Activated naive CD4-positive, alpha-beta T cell treated with anti-CD3 and anti-CD28 coated beads, Interleukin-2, amount 10 ng/mL, durations not matched to agents 7 days and 5 days (primary cell): ENCODE measurements at regions not wholly inside any gene's neighbourhood (a gene's known extent, or its start where the extent isn't known, plus 50 kb on each side); places are given as distances from the start of the nearest gene placed in this dataset.

ENCODE experiments used
- CTCF ChIA-PET: fragments of 350-600 bp; sonication (Branson Sonifier 250); formaldehyde crosslinking; loops from one replicate; lab custom pipeline; 2021; ENCODE audit warnings: antibody characterized with exemption; lab: Charles Lee
- DNase-seq: peaks from one replicate; pipeline ENCODE4 v3.0.0-alpha.2; 2020
- H3K27ac Mint-ChIP-seq: one replicate; pipeline ENCODE4 v1.8.0; 2021; ENCODE audit warnings: mild to moderate bottlenecking, moderate library complexity, mixed read lengths
- H3K27me3 Mint-ChIP-seq: one replicate; pipeline ENCODE4 v1.8.0; 2021; ENCODE audit warnings: mild to moderate bottlenecking, mixed read lengths
- H3K36me3 Mint-ChIP-seq: one replicate; pipeline ENCODE4 v1.8.0; 2021; ENCODE audit warnings: mixed read lengths
- H3K4me1 Mint-ChIP-seq: one replicate; pipeline ENCODE4 v1.8.0; 2021; ENCODE audit warnings: mixed read lengths
- H3K4me3 Mint-ChIP-seq: one replicate; pipeline ENCODE4 v1.8.0; 2021; ENCODE audit warnings: mild to moderate bottlenecking, moderate library complexity, mixed read lengths
- H3K9me3 Mint-ChIP-seq: one replicate; pipeline ENCODE4 v1.8.0; 2021; ENCODE audit warnings: mixed read lengths

DNA sequence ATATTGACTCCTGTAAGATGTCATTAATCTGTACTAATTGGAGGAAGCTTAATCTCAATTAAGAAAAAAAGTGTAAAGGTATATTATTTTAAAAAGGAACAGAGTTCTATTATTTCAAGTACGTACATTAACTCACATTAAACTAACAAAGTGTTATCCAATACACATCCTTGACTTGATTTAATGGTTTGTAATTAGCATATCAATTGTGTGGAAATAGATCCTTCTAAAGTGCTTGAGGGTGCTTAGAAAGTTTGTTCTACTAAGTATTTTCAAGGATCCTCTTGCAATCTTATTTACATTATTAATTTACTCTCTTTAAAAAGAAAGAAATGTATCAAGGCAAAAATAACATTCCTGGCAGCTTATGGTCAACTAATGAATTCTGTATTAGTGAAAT lies 720.3 kb downstream of the KCNJ3 start:
- Mint-ChIP-seq H3K36me3 (no peaks in the 10 kb centered on the region), H3K27ac (no peak overlapping the region), H3K27me3 (no peaks in the 10 kb centered on the region), H3K9me3 (no peaks in the 10 kb centered on the region), H3K4me1 (no peaks in the 10 kb centered on the region), H3K4me3 (no peak overlapping the region)
- no peak for DNase-seq
- CTCF ChIA-PET, result interaction anchor here (0.9 kb wide), 1 partner anchor 13 kb away, joined by 3 read pairs; no protein-coding TSS in a partner anchor

DNA sequence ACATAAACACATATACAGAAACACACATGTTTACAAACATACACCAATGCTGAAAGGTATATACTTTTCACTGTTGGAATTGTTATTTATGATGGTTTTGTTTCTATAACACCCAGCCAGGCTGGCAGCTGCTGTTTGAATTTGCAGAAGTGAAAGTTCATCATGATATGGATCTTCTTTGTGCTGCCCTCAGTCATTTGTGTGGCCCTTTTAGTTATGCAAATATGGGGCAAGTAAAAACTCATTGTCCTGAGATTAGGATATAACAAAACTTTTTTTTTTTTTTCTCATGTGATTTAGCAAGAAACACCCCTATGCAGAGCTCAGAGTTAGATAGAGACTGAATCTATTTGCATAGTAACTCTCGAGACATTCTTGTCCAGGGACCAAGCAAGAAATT lies 714.1 kb downstream of the KCNJ3 start:
- Mint-ChIP-seq H3K36me3 (no peaks in the 10 kb centered on the region), H3K27ac (no peak overlapping the region), H3K27me3 (no peaks in the 10 kb centered on the region), H3K9me3 (peaks cover 3% of the 10 kb centered on the region), H3K4me1 (no peaks in the 10 kb centered on the region), H3K4me3 (no peak overlapping the region)
- CTCF ChIA-PET, result no interaction called here
- DNase-seq, result no peak

DNA sequence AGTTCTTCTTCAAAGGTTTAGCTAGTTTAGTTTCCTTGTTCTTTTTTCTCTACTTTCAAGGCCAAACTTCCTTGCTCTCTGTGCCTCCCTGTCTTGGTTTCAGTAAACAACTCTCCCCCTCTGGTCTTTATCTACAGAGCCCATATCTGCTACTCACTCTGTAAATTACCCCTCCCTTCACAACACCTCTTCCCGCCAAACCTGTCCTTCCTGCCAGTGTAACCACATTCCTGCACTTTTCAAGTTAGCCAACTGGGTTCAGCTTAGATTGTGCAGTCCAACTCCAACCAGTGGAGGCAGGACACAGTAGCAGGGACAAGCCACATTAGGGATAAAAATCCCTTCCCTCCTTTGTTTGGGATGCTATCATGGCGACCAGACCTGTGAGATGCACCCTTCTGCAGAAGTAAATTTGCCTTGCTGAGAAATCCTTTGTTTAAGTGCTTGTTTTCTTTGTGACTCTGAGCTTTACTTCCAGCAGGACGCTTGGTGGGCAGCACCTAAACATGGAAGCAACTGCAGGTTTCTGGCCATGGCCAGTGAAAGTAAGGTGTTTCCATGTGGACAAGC lies 706.0 kb downstream of the KCNJ3 start:
- Mint-ChIP-seq H3K9me3 (peaks cover 10% of the 10 kb centered on the region), H3K27ac (no peak overlapping the region), H3K4me3 (no peak overlapping the region), H3K36me3 (no peaks in the 10 kb centered on the region), H3K4me1 (no peaks in the 10 kb centered on the region), H3K27me3 (no peaks in the 10 kb centered on the region)
- CTCF ChIA-PET, result no interaction called here
- no peak for DNase-seq

DNA sequence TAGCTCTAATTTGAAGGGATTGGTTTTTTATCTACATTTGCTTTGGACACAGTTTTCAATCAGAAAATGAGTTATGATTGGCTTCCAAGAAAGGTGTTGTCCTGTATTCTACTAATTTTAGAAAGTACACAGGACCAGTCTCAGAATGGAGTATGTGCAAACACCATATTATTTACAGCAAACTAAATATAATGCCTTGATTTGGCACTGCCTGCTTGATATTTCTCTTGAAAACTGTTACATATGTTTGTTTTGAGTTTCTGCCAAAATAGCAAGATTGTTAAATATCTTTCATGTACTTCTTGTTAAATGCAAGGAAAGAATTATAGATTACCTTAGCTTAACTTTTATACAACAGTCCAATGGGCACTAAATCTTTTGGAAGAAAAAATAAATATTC lies 694.9 kb downstream of the KCNJ3 start:
- no peaks in the 10 kb centered on the region for H3K27me3 Mint-ChIP-seq
- no peak overlapping the region for H3K4me3 Mint-ChIP-seq
- H3K36me3 Mint-ChIP-seq, result no peaks in the 10 kb centered on the region
- CTCF ChIA-PET, result no interaction called here
- H3K9me3 Mint-ChIP-seq, result no peaks in the 10 kb centered on the region
- no peak for DNase-seq
- H3K27ac Mint-ChIP-seq, result no peak overlapping the region
- no peaks in the 10 kb centered on the region for H3K4me1 Mint-ChIP-seq

DNA sequence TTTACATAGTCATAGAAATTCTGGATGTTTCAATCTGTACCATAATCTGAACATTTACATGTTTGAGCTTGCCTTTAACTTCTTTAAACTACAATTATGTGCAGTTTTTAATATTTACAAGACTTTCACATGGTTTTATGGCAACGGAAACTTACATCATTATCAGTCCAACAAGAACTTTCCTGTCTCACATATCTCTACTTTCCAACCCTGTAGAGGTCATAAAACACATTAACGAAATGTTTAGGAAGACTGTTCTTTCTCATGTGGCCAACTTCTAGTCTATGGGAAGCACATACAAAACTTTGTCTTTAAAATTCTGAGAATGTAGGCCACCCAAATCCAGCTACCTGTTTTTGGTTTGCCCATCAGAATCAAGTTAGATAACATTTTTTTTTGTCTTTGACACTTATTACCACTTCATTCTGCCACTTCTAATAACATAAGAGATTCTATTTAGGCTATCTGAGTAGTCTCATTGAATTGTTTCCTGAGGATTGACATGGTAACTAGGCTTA lies 693.2 kb downstream of the KCNJ3 start:
- H3K27ac Mint-ChIP-seq, result no peak overlapping the region
- H3K4me3 Mint-ChIP-seq, result no peak overlapping the region
- H3K27me3 Mint-ChIP-seq, result no peaks in the 10 kb centered on the region
- no peaks in the 10 kb centered on the region for H3K4me1 Mint-ChIP-seq
- H3K9me3 Mint-ChIP-seq, result no peaks in the 10 kb centered on the region
- H3K36me3 Mint-ChIP-seq, result no peaks in the 10 kb centered on the region
- CTCF ChIA-PET, result no interaction called here
- no peak for DNase-seq

DNA sequence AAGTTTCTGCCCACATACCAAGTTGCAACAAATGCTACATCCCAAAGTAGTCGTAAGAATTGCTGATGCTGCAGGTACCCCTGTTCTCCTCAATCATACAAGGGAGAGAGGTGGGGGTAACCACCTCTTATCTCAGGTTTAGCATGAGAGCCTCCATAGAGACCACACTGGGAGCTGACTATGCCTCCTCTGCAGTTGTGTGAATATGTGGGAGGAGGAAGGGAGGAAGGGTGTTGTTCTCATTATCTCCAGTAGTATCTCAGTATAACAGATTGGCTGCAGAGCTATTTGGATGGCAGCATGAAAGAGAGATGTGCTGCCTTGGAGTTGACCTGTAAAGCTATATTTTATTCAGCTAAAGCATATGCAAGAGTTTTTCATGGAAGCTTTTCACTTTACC lies 690.7 kb downstream of the KCNJ3 start:
- Mint-ChIP-seq H3K36me3 (no peaks in the 10 kb centered on the region), H3K27me3 (no peaks in the 10 kb centered on the region), H3K27ac (no peak overlapping the region), H3K4me3 (no peak overlapping the region), H3K9me3 (no peaks in the 10 kb centered on the region), H3K4me1 (no peaks in the 10 kb centered on the region)
- CTCF ChIA-PET, result no interaction called here
- no peak for DNase-seq

DNA sequence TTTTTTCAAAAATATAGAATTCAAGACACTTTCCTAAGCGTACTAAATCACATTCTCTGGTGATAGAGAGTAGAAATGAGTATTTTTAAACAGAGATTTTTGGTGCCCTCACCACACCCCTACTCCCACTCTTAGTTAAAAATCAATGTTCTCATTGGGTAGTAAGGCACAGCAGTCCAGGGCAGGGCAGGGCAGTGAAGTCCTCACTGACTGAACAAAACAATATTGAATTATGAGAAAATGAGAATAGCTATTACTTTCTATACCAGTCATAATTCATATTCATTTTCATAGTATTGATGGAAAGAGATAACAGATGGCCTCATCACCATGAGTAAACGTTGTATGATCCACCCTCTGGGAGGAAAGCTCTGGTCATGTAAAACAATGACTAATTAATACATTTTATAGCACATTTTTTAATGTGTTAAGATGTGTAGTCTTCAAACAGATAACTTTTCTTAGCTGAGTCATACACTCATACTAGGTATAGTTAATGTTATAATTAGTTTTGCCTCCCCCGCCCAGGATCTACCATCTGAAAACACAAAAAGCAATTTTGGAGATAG lies 686.1 kb downstream of the KCNJ3 start:
- CTCF ChIA-PET, result no interaction called here

DNA sequence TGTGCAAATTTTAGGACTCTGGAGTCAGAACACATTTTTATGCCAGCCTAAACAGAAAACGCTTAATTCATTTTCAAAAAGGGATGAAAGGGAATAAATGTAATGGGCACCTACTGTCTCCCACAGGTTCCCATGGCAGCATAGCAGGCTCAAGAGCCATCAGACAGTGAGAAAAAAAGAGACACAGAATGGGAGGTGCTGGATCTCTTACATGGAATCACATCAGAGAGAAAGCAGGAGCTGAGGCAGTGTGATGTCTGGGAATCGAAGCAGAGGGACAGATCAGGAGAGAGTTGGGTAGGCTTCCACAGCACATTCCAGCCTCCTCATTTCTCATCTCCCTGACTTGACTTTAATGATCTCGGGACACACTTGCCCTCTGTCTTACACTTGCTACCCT lies 684.3 kb downstream of the KCNJ3 start:
- CTCF ChIA-PET, result no interaction called here
- H3K27ac Mint-ChIP-seq, result no peak overlapping the region
- H3K4me3 Mint-ChIP-seq, result no peak overlapping the region
- H3K27me3 Mint-ChIP-seq, result no peaks in the 10 kb centered on the region
- no peaks in the 10 kb centered on the region for H3K4me1 Mint-ChIP-seq
- H3K9me3 Mint-ChIP-seq, result no peaks in the 10 kb centered on the region
- H3K36me3 Mint-ChIP-seq, result no peaks in the 10 kb centered on the region
- no peak for DNase-seq

More for the DNA sequence above, 686.1 kb downstream of the KCNJ3 start:
- H3K36me3 Mint-ChIP-seq, result no peaks in the 10 kb centered on the region
- no peak overlapping the region for H3K4me3 Mint-ChIP-seq
- H3K27me3 Mint-ChIP-seq, result no peaks in the 10 kb centered on the region
- H3K27ac Mint-ChIP-seq, result no peak overlapping the region
- no peaks in the 10 kb centered on the region for H3K9me3 Mint-ChIP-seq
- no peaks in the 10 kb centered on the region for H3K4me1 Mint-ChIP-seq
- no peak for DNase-seq

DNA sequence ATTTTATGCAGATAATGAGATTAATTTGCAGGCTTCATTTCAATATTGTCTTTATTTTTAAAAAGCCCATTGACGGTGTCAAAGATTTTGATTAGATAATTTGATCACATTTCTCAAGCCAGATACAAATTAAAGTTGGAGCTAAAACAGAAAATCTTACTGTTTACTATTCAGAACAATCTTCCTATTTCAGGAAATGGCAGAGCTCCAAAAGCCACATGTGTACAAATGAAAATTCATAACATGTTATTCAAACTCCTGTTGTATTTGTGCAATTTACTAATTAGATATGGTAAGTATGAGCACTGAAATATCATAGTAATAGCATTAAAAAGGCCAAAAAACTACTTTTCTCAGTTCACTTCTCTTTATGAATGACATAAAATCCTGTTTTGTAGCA lies 682.9 kb downstream of the KCNJ3 start:
- no peaks in the 10 kb centered on the region for H3K4me1 Mint-ChIP-seq
- CTCF ChIA-PET, result interaction anchor here (1.0 kb wide), 1 partner anchor 9 kb away, joined by 3 read pairs; no protein-coding TSS in a partner anchor
- H3K9me3 Mint-ChIP-seq, result no peaks in the 10 kb centered on the region
- H3K27ac Mint-ChIP-seq, result no peak overlapping the region
- H3K4me3 Mint-ChIP-seq, result no peak overlapping the region
- H3K36me3 Mint-ChIP-seq, result no peaks in the 10 kb centered on the region
- no peaks in the 10 kb centered on the region for H3K27me3 Mint-ChIP-seq
- DNase-seq, result no peak

DNA sequence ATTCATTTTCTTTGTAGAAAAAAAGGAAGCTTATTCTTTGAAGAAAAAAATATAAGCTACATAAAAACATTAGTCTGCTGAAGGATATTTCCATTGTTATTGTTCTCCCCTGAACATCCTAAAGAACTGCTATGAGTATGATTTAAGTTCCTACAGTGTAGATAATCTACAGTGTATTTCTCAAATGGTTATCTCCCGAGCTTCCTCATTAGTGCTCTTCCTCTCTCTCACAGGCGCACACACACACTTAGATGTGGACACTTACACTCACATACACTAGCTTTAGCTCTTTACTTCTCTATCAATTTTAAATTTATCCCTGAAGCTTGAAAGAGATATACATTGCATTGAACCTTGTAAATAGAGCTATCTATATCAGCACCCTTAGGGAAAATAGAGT lies 681.0 kb downstream of the KCNJ3 start:
- Mint-ChIP-seq H3K36me3 (no peaks in the 10 kb centered on the region), H3K9me3 (no peaks in the 10 kb centered on the region), H3K4me1 (no peaks in the 10 kb centered on the region), H3K27me3 (no peaks in the 10 kb centered on the region), H3K4me3 (no peak overlapping the region), H3K27ac (no peak overlapping the region)
- CTCF ChIA-PET, result interaction anchor here (0.7 to 1.0 kb wide), 2 partner anchors 11 to 1805 kb away, joined by 3 read pairs; no protein-coding TSS in a partner anchor
- DNase-seq, result no peak

DNA sequence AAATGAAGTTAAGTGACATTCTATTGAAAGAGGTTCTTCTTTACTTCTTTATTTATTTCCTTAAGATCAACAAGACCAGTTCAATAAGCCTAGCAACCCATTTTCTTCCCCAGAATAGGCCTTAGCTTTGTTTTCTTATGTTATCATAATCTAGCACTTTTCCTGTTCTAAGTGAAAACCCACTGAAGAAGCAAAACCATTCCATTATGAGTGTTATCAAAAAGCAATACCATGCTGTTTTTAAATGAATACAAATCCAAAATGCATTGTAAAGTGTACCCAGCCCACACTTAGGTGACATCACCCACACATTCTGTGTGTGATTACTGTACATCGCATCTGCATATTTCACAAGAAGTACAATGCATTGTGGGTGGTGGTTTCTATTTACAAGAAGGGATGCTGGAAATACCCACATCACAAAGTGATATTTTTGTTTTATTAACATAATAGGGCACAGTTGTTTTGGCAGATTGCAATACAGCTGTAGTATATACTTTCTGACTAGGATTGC lies 679.5 kb downstream of the KCNJ3 start:
- Mint-ChIP-seq H3K27ac (no peak overlapping the region), H3K4me3 (no peak overlapping the region), H3K27me3 (no peaks in the 10 kb centered on the region), H3K4me1 (no peaks in the 10 kb centered on the region), H3K36me3 (no peaks in the 10 kb centered on the region), H3K9me3 (no peaks in the 10 kb centered on the region)
- CTCF ChIA-PET, result interaction anchor here (1.2 kb wide), 1 partner anchor 9 kb away, joined by 4 read pairs; no protein-coding TSS in a partner anchor
- no peak for DNase-seq

DNA sequence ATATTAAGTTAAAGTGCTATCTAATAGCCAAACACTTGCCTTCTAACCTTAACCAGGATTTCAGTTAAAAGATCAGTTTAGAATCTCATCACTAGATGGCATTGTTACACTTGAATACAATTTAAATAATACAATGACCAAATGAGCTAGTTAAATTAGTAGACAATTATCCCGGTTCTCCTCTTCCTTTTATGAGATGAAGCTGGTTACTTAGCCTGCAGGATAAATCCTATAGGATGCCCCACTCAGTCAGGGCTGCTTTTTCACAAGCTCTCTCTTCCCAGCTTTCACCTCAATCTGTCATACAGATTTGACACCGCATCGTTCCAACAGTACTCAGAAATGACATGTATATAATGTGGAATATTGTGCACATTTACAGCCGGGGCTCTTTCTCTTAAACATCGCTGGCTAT lies 678.8 kb downstream of the KCNJ3 start:
- Mint-ChIP-seq H3K36me3 (no peaks in the 10 kb centered on the region), H3K4me1 (no peaks in the 10 kb centered on the region), H3K27me3 (no peaks in the 10 kb centered on the region), H3K4me3 (no peak overlapping the region), H3K9me3 (no peaks in the 10 kb centered on the region), H3K27ac (no peak overlapping the region)
- CTCF ChIA-PET, result interaction anchor here (1.2 kb wide), 1 partner anchor 9 kb away, joined by 4 read pairs; no protein-coding TSS in a partner anchor
- DNase-seq, result no peak

DNA sequence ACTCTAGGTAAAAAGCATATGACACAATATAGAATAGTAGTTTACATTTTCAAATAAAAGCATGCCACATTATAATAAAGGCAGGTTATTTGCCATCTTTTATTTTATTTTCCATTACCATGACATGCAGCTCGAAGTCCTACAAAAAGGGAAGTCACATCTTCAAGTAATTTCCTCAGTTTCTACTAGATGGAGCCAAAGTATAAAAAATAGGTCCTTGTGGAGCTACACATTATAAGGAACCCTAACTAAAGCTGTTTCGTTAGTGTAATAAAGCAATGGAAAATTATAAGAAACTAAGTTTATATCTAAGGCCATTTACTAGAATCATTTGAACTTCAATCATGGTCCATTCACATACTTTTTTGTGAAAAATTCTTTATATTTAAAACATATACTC lies 674.5 kb downstream of the KCNJ3 start:
- Mint-ChIP-seq H3K27ac (no peak overlapping the region), H3K27me3 (no peaks in the 10 kb centered on the region), H3K4me1 (no peaks in the 10 kb centered on the region), H3K36me3 (no peaks in the 10 kb centered on the region), H3K9me3 (no peaks in the 10 kb centered on the region), H3K4me3 (no peak overlapping the region)
- no peak for DNase-seq
- CTCF ChIA-PET, result interaction anchor here (1.0 kb wide), 1 partner anchor 9 kb away, joined by 3 read pairs; no protein-coding TSS in a partner anchor

DNA sequence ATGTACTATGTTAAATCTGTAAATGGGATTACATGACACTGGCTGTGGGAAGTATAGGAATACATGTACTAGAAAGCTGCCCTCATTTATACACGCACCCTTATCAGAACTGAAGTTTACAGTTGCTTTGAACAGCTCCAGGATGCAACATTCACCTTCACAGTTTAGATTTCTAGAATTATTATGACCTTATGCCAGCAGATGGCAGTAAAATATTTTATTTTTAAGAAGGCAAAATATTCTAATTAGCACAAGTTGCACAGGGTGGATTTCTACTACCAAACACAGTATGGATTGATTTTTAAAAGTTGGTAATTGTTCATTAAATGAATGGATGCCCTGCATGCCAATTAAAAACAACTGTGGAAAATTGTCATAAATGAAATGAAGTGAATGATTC lies 670.4 kb downstream of the KCNJ3 start:
- Mint-ChIP-seq H3K36me3 (no peaks in the 10 kb centered on the region), H3K27me3 (no peaks in the 10 kb centered on the region), H3K4me1 (no peaks in the 10 kb centered on the region), H3K4me3 (no peak overlapping the region), H3K27ac (no peak overlapping the region), H3K9me3 (no peaks in the 10 kb centered on the region)
- CTCF ChIA-PET, result interaction anchor here (1.2 to 1.9 kb wide), 2 partner anchors 9 to 10 kb away, joined by 3 to 4 read pairs; no protein-coding TSS in a partner anchor
- no peak for DNase-seq

DNA sequence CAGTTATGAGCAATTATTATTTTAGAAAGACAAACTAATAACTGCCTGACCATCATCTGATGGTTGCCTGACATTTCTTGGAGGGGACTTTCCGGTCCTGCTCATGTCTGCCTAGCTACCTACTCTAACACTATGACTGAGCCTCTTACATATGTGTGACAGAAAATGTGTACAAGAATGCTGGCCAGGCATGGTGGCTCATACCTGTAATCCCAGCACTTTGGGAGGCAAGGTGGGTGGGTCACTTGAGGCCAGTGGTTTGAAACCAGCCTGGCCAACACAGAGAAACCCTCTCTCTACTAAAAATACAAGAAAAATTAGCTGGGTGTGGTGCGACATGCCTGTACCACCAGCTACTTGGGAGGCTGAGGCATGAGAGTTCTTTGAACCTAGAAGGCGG lies 666.3 kb downstream of the KCNJ3 start:
- no peak overlapping the region for H3K4me3 Mint-ChIP-seq
- no peaks in the 10 kb centered on the region for H3K9me3 Mint-ChIP-seq
- CTCF ChIA-PET, result interaction anchor here (0.6 kb wide), 1 partner anchor 1740 kb away, joined by 3 read pairs; no protein-coding TSS in a partner anchor

More for the DNA sequence above, 666.3 kb downstream of the KCNJ3 start:
- no peak for DNase-seq
- no peaks in the 10 kb centered on the region for H3K36me3 Mint-ChIP-seq
- H3K27me3 Mint-ChIP-seq, result no peaks in the 10 kb centered on the region
- no peaks in the 10 kb centered on the region for H3K4me1 Mint-ChIP-seq
- no peak overlapping the region for H3K27ac Mint-ChIP-seq
